ENCODE measurements at regions not wholly inside any gene's neighbourhood (a gene's known extent, or its start where the extent isn't known, plus 50 kb on each side); places are given as distances from the start of the nearest gene placed in this dataset.
"Not testable (repeated sequence)": the region's sequence is repeated elsewhere in the genome, so short reads cannot be mapped to it uniquely, and the experiment has no call there.

- DNase-seq, result peak; percentile 89
Observed at GRCh38 chr4:177250056-177250696, 59.5 kb upstream of the NEIL3 start.

DNA sequence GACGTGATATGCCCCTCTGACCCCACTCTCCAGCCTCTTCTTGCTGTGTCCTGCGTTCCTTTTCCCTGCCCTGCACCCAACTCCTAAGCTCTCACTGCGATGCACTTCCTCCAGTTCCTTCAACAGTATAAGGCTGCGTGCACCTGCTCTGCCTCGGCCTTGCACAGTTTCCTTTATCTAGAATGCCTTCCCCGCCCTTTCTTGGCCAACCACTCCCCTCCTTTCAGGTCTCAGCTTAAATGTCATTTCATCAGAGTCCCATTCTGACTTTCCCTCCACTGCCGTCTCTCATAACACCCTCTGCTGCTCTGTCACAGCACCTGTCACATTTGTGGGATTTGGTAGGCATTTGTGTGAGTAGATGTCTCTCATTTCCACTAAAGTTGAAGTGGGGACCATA is 58.4 kb upstream of the NEIL3 start:
- DNase-seq, result no peak

- DNase-seq, result no peak
Observed at GRCh38 chr4:177255359-177255758, 54.3 kb upstream of the NEIL3 start.

DNA sequence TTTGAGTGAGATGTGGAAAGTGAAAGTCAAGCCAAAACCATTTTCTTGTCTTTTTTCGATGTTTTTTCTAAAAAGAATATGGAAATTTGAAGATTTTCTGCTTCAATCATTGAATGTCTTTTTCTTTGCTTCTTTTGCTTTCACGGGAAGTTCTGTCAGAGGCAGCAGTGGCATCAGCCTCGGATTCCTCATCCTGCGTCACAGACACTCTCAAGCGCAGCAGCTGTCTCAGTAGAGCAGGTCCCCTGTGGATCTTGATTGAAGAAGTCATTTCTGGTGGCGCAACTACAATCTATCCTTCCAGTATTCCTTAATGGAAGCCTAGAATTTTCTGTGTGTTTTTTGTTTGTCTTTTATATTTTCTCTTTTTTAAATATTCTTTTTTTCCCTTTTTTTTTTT is 52.7 kb upstream of the NEIL3 start:
- DNase-seq, result no peak

DNA sequence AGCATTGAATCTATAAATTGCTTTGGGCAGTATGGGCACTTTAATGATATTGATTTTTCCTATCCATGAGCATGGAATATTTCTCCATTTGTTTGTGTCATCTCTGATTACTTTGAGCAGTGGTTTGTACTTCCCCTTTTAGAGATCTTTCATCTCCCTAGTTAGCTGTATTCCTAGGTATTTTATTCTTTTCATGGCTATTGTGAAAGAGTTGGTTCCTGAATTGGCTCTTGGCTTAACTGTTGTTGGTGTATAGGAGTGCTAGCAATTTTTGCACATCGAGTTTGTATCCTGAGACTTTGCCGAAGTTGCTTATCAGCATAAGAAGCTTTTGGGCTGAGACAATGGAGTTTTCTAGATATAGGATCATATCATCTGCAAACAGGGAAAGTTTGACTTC is 50.2 kb upstream of the NEIL3 start:
- not testable (repeated sequence) for DNase-seq
